HG03432 (cell line): ENCODE measurements at regions not wholly inside any gene's neighbourhood (a gene's known extent, or its start where the extent isn't known, plus 50 kb on each side); places are given as distances from the start of the nearest gene placed in this dataset.

Experiments used
- ATAC-seq: cut with Tn5 transposase; IDR thresholded peaks from one replicate; pipeline ENCODE4 v1.9.1; 2021; ENCODE audit warnings: mild to moderate bottlenecking, moderate library complexity; ENCODE audit not compliant: unreplicated experiment

GRCh38 chr3:116927918-116928317 is 218.3 kb downstream of the TUSC7 start:
- no peak for ATAC-seq

GRCh38 chr3:116929505-116930222 is 220.1 kb downstream of the TUSC7 start:
- no peak for ATAC-seq

- no peak for ATAC-seq
Observed at GRCh38 chr3:116930786-116931185, 221.2 kb downstream of the TUSC7 start.

GRCh38 chr3:116939091-116939490 is 229.5 kb downstream of the TUSC7 start:
- no peak for ATAC-seq

- ATAC-seq: no peak
Observed at GRCh38 chr3:116939550-116939949, 230.0 kb downstream of the TUSC7 start.

- no peak for ATAC-seq
Observed at GRCh38 chr3:116940719-116941118, 231.1 kb downstream of the TUSC7 start.

- no peak for ATAC-seq
Observed at GRCh38 chr3:116946376-116946775, 236.8 kb downstream of the TUSC7 start.

GRCh38 chr3:116947148-116947547 is 237.6 kb downstream of the TUSC7 start:
- ATAC-seq: no peak

GRCh38 chr3:116947809-116948208 is 238.2 kb downstream of the TUSC7 start:
- no peak for ATAC-seq

GRCh38 chr3:116950301-116951055 is 240.9 kb downstream of the TUSC7 start:
- ATAC-seq: no peak

GRCh38 chr3:116951610-116952009 is 242.0 kb downstream of the TUSC7 start:
- ATAC-seq: no peak

GRCh38 chr3:116958291-116958690 is 248.7 kb downstream of the TUSC7 start:
- no peak for ATAC-seq

GRCh38 chr3:116961106-116961505 is 251.5 kb downstream of the TUSC7 start:
- no peak for ATAC-seq

- no peak for ATAC-seq
Observed at GRCh38 chr3:116963802-116964201, 254.2 kb downstream of the TUSC7 start.

GRCh38 chr3:116966649-116967048 is 257.1 kb downstream of the TUSC7 start:
- no peak for ATAC-seq

- no peak for ATAC-seq
Observed at GRCh38 chr3:116969135-116969534, 259.6 kb downstream of the TUSC7 start.

GRCh38 chr3:116969646-116970045 is 260.1 kb downstream of the TUSC7 start:
- no peak for ATAC-seq

- ATAC-seq: no peak
Observed at GRCh38 chr3:116971531-116971930, 262.0 kb downstream of the TUSC7 start.

GRCh38 chr3:116974702-116975101 is 265.1 kb downstream of the TUSC7 start:
- ATAC-seq: no peak

- ATAC-seq: no peak
Observed at GRCh38 chr3:116977441-116977840, 267.9 kb downstream of the TUSC7 start.

- no peak for ATAC-seq
Observed at GRCh38 chr3:116980099-116980498, 270.5 kb downstream of the TUSC7 start.

- ATAC-seq: no peak
Observed at GRCh38 chr3:116981089-116981488, 271.5 kb downstream of the TUSC7 start.
